Keratinocyte (primary cell): ENCODE measurements at regions not wholly inside any gene's neighbourhood (a gene's known extent, or its start where the extent isn't known, plus 50 kb on each side); places are given as distances from the start of the nearest gene placed in this dataset.

Source experiments
- DNase-seq: peaks from one replicate; pipeline ENCODE4 v3.0.0-alpha.2; 2011; ENCODE audit warnings: low read depth, missing footprints, low spot score
- FAIRE-seq: peaks from 2 replicates; lab custom pipeline; 2011; peaks lifted over from hg19 to GRCh38; lab: Jason Lieb, UNC
- H2AFZ ChIP-seq: 2 replicates; pipeline ENCODE4 v1.6.0; 2012; ENCODE audit warnings: low read length, control low read depth, inconsistent platforms; ENCODE audit not compliant: control insufficient read depth
- H3K27ac ChIP-seq: 2 replicates; pipeline ENCODE4 v1.5.1; 2011; ENCODE audit warnings: low read length; ENCODE audit not compliant: control insufficient read depth, insufficient read depth
- H3K27me3 ChIP-seq: 3 replicates; pipeline ENCODE4 v1.6.0; 2011; ENCODE audit warnings: low read length; ENCODE audit not compliant: control insufficient read depth, insufficient read depth; ENCODE audit errors: extremely low read depth
- H3K36me3 ChIP-seq, 2 experiments: 2 replicates in 1 of 2; 3 replicates in 1 of 2; pipeline ENCODE4 v1.5.1; 2011; ENCODE audit warnings: low read length in 2 of 2, mild to moderate bottlenecking in 1 of 2; ENCODE audit not compliant: control insufficient read depth in 2 of 2, insufficient read depth in 2 of 2; ENCODE audit errors: extremely low read depth in 1 of 2
- H3K4me1 ChIP-seq: 3 replicates; pipeline ENCODE4 v1.5.1; 2011; ENCODE audit warnings: low read length; ENCODE audit not compliant: control insufficient read depth, insufficient read depth; ENCODE audit errors: extremely low read depth
- H3K4me2 ChIP-seq: 3 replicates; pipeline ENCODE4 v1.6.0; 2011; ENCODE audit warnings: low read depth, low read length; ENCODE audit not compliant: control insufficient read depth, insufficient read depth; ENCODE audit errors: extremely low read depth
- H3K4me3 ChIP-seq, 3 experiments: fragments of 200-600 bp in 1 of 3; sonication (generic) in 1 of 3; 2 replicates in 2 of 3; 3 replicates in 1 of 3; pipeline ENCODE4 v1.5.1; 2011 to 2016; ENCODE audit warnings: low read length in 3 of 3, mild to moderate bottlenecking in 3 of 3, control low read depth in 2 of 3, inconsistent platforms in 1 of 3, low read depth in 1 of 3, mixed read lengths in 1 of 3, mixed run types in 1 of 3, moderate library complexity in 1 of 3; ENCODE audit not compliant: control insufficient read depth in 2 of 3, insufficient read depth in 2 of 3; ENCODE audit errors: extremely low read depth in 1 of 3
- H3K79me2 ChIP-seq: 2 replicates; pipeline ENCODE4 v1.6.0; 2012; ENCODE audit warnings: low read length; ENCODE audit not compliant: control insufficient read depth, insufficient read depth
- H3K9ac ChIP-seq: 3 replicates; pipeline ENCODE4 v1.6.0; 2011; ENCODE audit warnings: low read length; ENCODE audit not compliant: control insufficient read depth, insufficient read depth; ENCODE audit errors: extremely low read depth
- H3K9me1 ChIP-seq: 3 replicates; pipeline ENCODE4 v1.6.0; 2011; ENCODE audit warnings: low read length; ENCODE audit not compliant: control insufficient read depth, insufficient read depth; ENCODE audit errors: extremely low read depth
- H3K9me3 ChIP-seq: 2 replicates; pipeline ENCODE4 v1.5.1; 2012; ENCODE audit warnings: low read depth, low read length; ENCODE audit not compliant: control insufficient read depth
- H4K20me1 ChIP-seq: 3 replicates; pipeline ENCODE4 v1.6.0; 2011; ENCODE audit warnings: low read length; ENCODE audit not compliant: control insufficient read depth, insufficient read depth; ENCODE audit errors: extremely low read depth
- CTCF ChIP-seq, 3 experiments: IDR thresholded peaks in 1 of 3; conservative IDR thresholded peaks in 1 of 3; optimal IDR thresholded peaks in 1 of 3; 2 replicates in 2 of 3; 3 replicates in 1 of 3; pipeline versions ENCODE3 to v1.5.1; 2011; ENCODE audit warnings: low read length in 3 of 3, mild to moderate bottlenecking in 3 of 3, moderate library complexity in 2 of 3, control low read depth in 1 of 3, inconsistent platforms in 1 of 3; ENCODE audit not compliant: insufficient read depth in 2 of 3; ENCODE audit errors: extremely low read depth in 1 of 3
- EZH2 ChIP-seq: IDR thresholded peaks from one replicate; pipeline ENCODE4 v1.6.1; 2012; ENCODE audit warnings: inconsistent platforms, mild to moderate bottlenecking, low read length, moderate library complexity
- dilution Hi-C: fragments of 300-500 bp; cut with MboI; formaldehyde crosslinking; loops from one replicate; pipeline ENCODE4 v1.7.0; 2020; ENCODE audit warnings: low sequenced_read_pairs; ENCODE audit not compliant: extremely low pct_ligation_motif_present

- Histone ChIP-seq H3K4me1 (no peaks in the 10 kb centered on the region), H3K9me1 (no peaks in the 10 kb centered on the region), H3K36me3 (no peaks in the 10 kb centered on the region), H3K4me2 (no peak overlapping the region), H3K27me3 (no peaks in the 10 kb centered on the region), H3K27ac (no peak overlapping the region), H3K4me3 (no peak overlapping the region), H4K20me1 (no peaks in the 10 kb centered on the region), H3K79me2 (no peaks in the 10 kb centered on the region), H3K9ac (no peak overlapping the region), H3K9me3 (no peaks in the 10 kb centered on the region), H2AFZ (no peak overlapping the region)
- DNase-seq = no peak
- dilution Hi-C loops = no loop called here
- TF ChIP-seq EZH2 = no peak
- no peak for TF ChIP-seq CTCF (optimal IDR thresholded peaks at IDR 0.05 in 1 of 3, IDR thresholded peaks at IDR 0.05 in 1 of 3, conservative IDR thresholded peaks at IDR 0.05 in 1 of 3; ENCODE audit: extremely low read depth in 1 of 3, insufficient read depth in 2 of 3, low read length in 3 of 3)
- no peak for FAIRE-seq
Observed at GRCh38 chr15:35834216-35834830, 288.4 kb upstream of the DPH6 start.

GRCh38 chr15:35834866-35835265 is 288.9 kb upstream of the DPH6 start:
- H3K27ac ChIP-seq = no peak overlapping the region
- FAIRE-seq (no peak), DNase-seq (no peak)
- no peaks in the 10 kb centered on the region for H4K20me1 ChIP-seq
- no peak for TF ChIP-seq EZH2
- no peak for TF ChIP-seq CTCF (optimal IDR thresholded peaks at IDR 0.05 in 1 of 3, IDR thresholded peaks at IDR 0.05 in 1 of 3, conservative IDR thresholded peaks at IDR 0.05 in 1 of 3; ENCODE audit: extremely low read depth in 1 of 3, insufficient read depth in 2 of 3, low read length in 3 of 3)
- no peaks in the 10 kb centered on the region for H3K9me1 ChIP-seq
- no peak overlapping the region for H3K4me2 ChIP-seq
- H2AFZ ChIP-seq = no peak overlapping the region
- H3K27me3 ChIP-seq = no peaks in the 10 kb centered on the region
- no peaks in the 10 kb centered on the region for H3K36me3 ChIP-seq
- no peaks in the 10 kb centered on the region for H3K4me1 ChIP-seq
- no peak overlapping the region for H3K4me3 ChIP-seq
- H3K79me2 ChIP-seq = no peaks in the 10 kb centered on the region
- H3K9me3 ChIP-seq = no peaks in the 10 kb centered on the region
- no peak overlapping the region for H3K9ac ChIP-seq
- dilution Hi-C loops = no loop called here
